Stimulated activated CD8-positive, alpha-beta memory T cell treated with anti-CD3 and anti-CD28 coated beads, Interleukin-15, amount 100 ng/mL, for 1 hour (primary cell): ENCODE measurements at regions not wholly inside any gene's neighbourhood (a gene's known extent, or its start where the extent isn't known, plus 50 kb on each side); places are given as distances from the start of the nearest gene placed in this dataset.

Experiments
- DNase-seq: peaks from one replicate; pipeline ENCODE4 v3.0.0-alpha.2; 2020; ENCODE audit warnings: low read depth

GRCh38 chr1:229032375-229032774 is 238.5 kb upstream of the RAB4A start:
- no peak for DNase-seq

GRCh38 chr1:229033480-229033879 is 237.4 kb upstream of the RAB4A start:
- DNase-seq, result no peak

- no peak for DNase-seq
Measured at GRCh38 chr1:229034342-229034741, 236.6 kb upstream of the RAB4A start.

GRCh38 chr1:229035054-229035747 is 235.7 kb upstream of the RAB4A start:
- no peak for DNase-seq

GRCh38 chr1:229035748-229036082 is 235.2 kb upstream of the RAB4A start:
- no peak for DNase-seq

GRCh38 chr1:229037806-229038405 is 233.0 kb upstream of the RAB4A start:
- DNase-seq, result no peak

- no peak for DNase-seq
Measured at GRCh38 chr1:229040630-229041358, 230.1 kb upstream of the RAB4A start.

- no peak for DNase-seq
Measured at GRCh38 chr1:229041946-229042345, 229.0 kb upstream of the RAB4A start.

- no peak for DNase-seq
Measured at GRCh38 chr1:229042482-229042881, 228.4 kb upstream of the RAB4A start.

- no peak for DNase-seq
Measured at GRCh38 chr1:229043115-229043514, 227.8 kb upstream of the RAB4A start.

GRCh38 chr1:229046251-229046853 is 224.6 kb upstream of the RAB4A start:
- DNase-seq, result no peak

- no peak for DNase-seq
Measured at GRCh38 chr1:229047161-229047839, 223.6 kb upstream of the RAB4A start.

- DNase-seq, result no peak
Measured at GRCh38 chr1:229047840-229048620, 222.9 kb upstream of the RAB4A start.

- DNase-seq, result no peak
Measured at GRCh38 chr1:229048896-229049295, 222.0 kb upstream of the RAB4A start.

GRCh38 chr1:229056046-229056445 is 214.9 kb upstream of the RAB4A start:
- DNase-seq, result no peak

GRCh38 chr1:229058111-229058561 is 212.8 kb upstream of the RAB4A start:
- DNase-seq, result peak; percentile 9

- no peak for DNase-seq
Measured at GRCh38 chr1:229058729-229059128, 212.2 kb upstream of the RAB4A start.

- no peak for DNase-seq
Measured at GRCh38 chr1:229059671-229060539, 211.0 kb upstream of the RAB4A start.

- no peak for DNase-seq
Measured at GRCh38 chr1:229062135-229062534, 208.8 kb upstream of the RAB4A start.

GRCh38 chr1:229063154-229063773 is 207.6 kb upstream of the RAB4A start:
- no peak for DNase-seq
